HAP-1 (cell line): ENCODE measurements at regions not wholly inside any gene's neighbourhood (a gene's known extent, or its start where the extent isn't known, plus 50 kb on each side); places are given as distances from the start of the nearest gene placed in this dataset.

Experiments
- DNase-seq, 2 experiments: peaks; one replicate each; pipeline ENCODE4 v3.0.0-alpha.2; 2016 to 2020; ENCODE audit warnings: low spot score in 2 of 2
- H3K27me3 ChIP-seq: fragments of 250-450 bp; sonication (Bioruptor Pico); 2 replicates; pipeline ENCODE4 v1.5.1; 2020; ENCODE audit warnings: low read depth, mild to moderate bottlenecking, moderate library complexity
- H3K36me3 ChIP-seq: fragments of 250-450 bp; sonication (Bioruptor Pico); replicated peaks from 2 replicates; pipeline ENCODE4 v1.5.1; 2020; ENCODE audit warnings: mild to moderate bottlenecking
- H3K4me1 ChIP-seq: fragments of 250-450 bp; sonication (Bioruptor Pico); 2 replicates; pipeline ENCODE4 v1.5.1; 2020; ENCODE audit warnings: mild to moderate bottlenecking
- H3K4me3 ChIP-seq: fragments of 250-450 bp; sonication (Bioruptor Pico); 2 replicates; pipeline ENCODE4 v1.5.1; 2020; ENCODE audit warnings: mild to moderate bottlenecking, moderate library complexity
- H3K9me3 ChIP-seq: fragments of 250-450 bp; sonication (Bioruptor Pico); 2 replicates; pipeline ENCODE4 v1.5.1; 2020; ENCODE audit warnings: mild to moderate bottlenecking, moderate library complexity
- in situ Hi-C: fragments of 300-500 bp; cut with MboI; formaldehyde crosslinking; loops from 3 replicates; pipeline ENCODE4 v1.14.3; 2020; ENCODE audit warnings: low sequenced_read_pairs, inconsistent platforms, mixed read lengths

DNA sequence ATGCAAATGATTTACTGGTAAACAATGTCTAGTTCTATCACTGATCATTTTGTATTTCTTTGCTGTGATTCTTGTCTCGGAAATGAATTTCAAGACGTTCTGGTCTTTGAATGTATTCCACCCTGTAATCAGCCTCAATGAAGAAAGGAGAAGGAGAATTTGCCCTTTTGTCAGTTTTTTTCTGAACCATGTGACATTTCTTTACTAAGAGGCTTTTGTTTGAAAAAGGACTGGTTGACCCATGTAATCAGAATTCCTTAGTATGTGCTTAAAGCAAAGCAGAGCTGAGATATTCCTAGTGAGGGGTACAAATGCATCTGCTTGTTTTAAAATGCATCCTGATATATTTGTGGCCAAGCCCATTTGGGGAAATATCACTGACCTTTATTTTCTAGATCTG, 581.6 kb downstream of the ETV1 start:
- Histone ChIP-seq H3K9me3 (no peaks in the 10 kb centered on the region), H3K4me1 (no peaks in the 10 kb centered on the region), H3K4me3 (no peak overlapping the region), H3K27me3 (no peaks in the 10 kb centered on the region), H3K36me3 (no peaks in the 10 kb centered on the region)
- in situ Hi-C loops = no loop called here
- no peak for DNase-seq

DNA sequence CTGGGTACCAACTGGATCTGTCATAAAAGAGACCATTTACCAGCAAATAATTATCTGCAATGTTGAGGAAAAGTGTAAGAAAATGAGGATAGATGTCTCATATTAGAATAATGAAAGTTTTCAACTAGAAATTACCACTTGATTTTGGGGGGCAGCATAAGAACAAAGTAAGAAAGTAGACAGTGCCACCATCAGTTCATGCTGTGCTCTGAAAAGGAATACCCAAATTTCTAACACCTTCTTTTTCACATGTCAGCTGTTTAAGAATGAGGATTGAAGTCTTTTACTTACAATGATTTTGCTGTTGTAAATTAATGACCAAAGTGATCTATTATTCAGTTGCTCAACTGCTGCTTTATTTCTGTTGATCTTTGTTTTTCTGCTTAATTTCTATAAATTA, 578.3 kb downstream of the ETV1 start:
- in situ Hi-C loops = no loop called here
- no peaks in the 10 kb centered on the region for H3K27me3 ChIP-seq
- no peak overlapping the region for H3K4me3 ChIP-seq
- H3K36me3 ChIP-seq = no peaks in the 10 kb centered on the region
- H3K4me1 ChIP-seq = no peaks in the 10 kb centered on the region
- no peak for DNase-seq
- no peaks in the 10 kb centered on the region for H3K9me3 ChIP-seq

DNA sequence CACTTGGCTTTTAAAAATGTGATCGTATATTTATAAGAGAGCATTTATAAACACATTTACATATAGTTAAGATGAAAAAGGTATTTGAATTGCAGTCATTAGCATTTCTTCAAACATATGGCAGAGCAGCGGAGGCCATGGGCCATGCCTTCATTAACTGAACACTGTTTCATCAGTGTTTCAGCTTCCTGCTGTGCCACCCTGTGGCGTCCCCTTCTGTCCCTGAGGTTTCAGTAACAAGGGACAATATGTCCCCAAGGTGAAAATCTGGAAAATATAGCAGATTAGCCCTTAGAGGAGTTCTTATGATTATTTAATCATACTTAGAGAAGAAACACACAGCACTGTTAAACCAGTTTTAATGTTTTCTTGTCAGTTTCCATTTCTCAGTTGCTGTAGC, 577.8 kb downstream of the ETV1 start:
- no peak for DNase-seq
- H3K27me3 ChIP-seq = no peaks in the 10 kb centered on the region
- in situ Hi-C loops = no loop called here
- no peak overlapping the region for H3K4me3 ChIP-seq
- H3K36me3 ChIP-seq = no peaks in the 10 kb centered on the region
- H3K9me3 ChIP-seq = no peaks in the 10 kb centered on the region
- H3K4me1 ChIP-seq = no peaks in the 10 kb centered on the region

DNA sequence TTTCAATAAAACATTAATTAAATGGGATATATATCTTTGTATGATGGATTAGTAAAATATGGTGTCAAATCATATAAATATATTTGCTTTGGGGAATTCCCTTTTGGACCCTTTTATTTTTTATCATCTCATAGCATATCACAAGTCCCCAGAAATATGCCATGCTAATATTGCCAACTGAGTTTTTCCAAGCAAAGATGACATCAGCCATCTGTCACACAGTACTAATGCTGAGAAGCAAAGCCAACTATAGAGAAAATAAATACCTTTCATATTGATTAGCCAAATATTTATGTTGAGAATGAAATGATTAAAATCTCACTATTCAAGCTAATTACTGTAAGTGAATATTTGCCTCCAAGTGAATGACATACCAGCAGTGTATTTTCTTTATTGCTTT, 575.3 kb downstream of the ETV1 start:
- Histone ChIP-seq H3K4me3 (no peak overlapping the region), H3K27me3 (no peaks in the 10 kb centered on the region), H3K9me3 (no peaks in the 10 kb centered on the region), H3K4me1 (no peaks in the 10 kb centered on the region), H3K36me3 (no peaks in the 10 kb centered on the region)
- DNase-seq = no peak
- in situ Hi-C loops = no loop called here

DNA sequence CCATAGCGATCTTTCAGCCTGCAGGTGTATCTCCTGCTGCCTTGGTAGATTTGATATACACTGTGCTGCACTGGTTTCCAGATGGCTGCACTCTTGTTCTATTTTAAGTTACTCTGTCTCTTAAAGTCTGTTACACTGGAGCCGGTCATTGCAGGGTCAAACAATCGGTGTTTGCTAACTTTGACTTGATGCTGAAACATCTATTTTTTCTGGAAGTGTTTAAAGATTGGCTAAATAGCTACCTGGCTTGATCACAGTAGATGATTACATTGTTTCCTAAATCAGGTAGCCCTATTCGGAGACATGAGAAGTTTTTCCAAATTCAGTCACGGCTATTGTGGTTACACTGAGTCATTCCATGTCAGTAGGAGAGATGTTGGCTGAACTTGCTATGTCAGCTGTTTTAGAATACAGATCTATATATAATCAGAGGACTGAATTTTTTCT, 574.8 kb downstream of the ETV1 start:
- no peaks in the 10 kb centered on the region for H3K9me3 ChIP-seq
- in situ Hi-C loops = no loop called here
- no peaks in the 10 kb centered on the region for H3K36me3 ChIP-seq
- H3K27me3 ChIP-seq = no peaks in the 10 kb centered on the region
- no peak overlapping the region for H3K4me3 ChIP-seq
- DNase-seq = no peak
- no peaks in the 10 kb centered on the region for H3K4me1 ChIP-seq

DNA sequence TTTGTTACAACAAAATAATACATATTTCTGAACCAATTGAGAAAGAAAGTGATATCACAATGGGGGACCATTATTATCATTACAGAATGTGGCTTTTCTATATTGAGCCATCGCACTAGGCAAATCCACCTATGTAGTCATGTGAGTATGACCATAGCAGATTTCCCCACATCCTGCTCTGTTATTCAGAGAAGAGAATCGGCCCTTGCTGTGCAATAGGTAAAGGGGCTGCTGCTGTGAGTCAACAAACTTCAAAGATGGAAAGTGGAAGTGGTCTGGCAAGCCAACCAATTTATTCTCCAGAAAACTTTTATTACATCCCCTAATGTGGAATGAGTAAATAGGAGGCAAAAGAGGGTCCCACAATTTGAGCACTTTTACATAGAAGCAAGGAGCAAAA, 573.4 kb downstream of the ETV1 start:
- DNase-seq = no peak

DNA sequence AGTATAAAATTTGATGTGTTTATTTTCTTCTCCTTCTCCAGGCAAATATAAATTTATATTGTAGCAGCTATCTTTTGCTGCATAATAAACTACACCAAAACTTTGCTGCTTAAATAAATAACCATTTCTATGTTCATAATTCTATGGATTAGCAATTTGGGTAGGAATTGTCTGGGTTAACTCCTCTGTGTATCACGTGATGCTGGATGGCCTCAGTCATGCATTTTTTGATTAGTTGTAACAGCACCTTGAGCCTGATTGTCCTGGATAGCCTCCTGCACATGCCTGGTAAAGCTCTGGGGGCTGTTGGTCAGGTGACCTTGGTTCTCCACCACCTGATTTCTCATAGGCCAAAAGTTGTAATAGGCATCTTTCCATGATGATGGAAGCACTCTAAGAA, 572.9 kb downstream of the ETV1 start:
- in situ Hi-C loops = no loop called here
- Histone ChIP-seq H3K9me3 (no peaks in the 10 kb centered on the region), H3K27me3 (no peaks in the 10 kb centered on the region), H3K4me1 (no peaks in the 10 kb centered on the region), H3K36me3 (no peaks in the 10 kb centered on the region), H3K4me3 (no peak overlapping the region)
- no peak for DNase-seq

More for the DNA sequence above, 573.4 kb downstream of the ETV1 start:
- Histone ChIP-seq H3K27me3 (no peaks in the 10 kb centered on the region), H3K4me1 (no peaks in the 10 kb centered on the region), H3K9me3 (no peaks in the 10 kb centered on the region), H3K4me3 (no peak overlapping the region), H3K36me3 (no peaks in the 10 kb centered on the region)
- in situ Hi-C loops = no loop called here

DNA sequence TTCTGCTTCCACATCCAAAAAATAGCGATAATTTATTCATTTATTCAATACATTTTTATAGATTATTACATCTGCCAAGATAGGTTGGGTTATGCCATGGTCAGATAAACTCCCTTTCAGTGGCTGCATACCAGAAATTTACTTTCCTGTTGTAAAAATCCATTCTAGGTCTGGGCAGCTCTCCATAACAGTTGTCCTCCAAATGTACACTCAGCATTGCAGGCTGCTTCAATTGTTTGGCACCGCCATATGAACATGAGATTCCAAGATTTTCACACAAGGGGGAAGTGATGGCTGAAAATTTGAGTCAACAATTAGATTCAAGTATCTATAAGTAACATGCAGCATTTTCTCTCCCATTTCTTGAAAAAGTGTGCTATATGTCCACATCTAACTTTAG, 568.7 kb downstream of the ETV1 start:
- no peaks in the 10 kb centered on the region for H3K9me3 ChIP-seq
- no peaks in the 10 kb centered on the region for H3K27me3 ChIP-seq
- DNase-seq = no peak
- H3K4me3 ChIP-seq = no peak overlapping the region
- H3K4me1 ChIP-seq = no peaks in the 10 kb centered on the region
- no peaks in the 10 kb centered on the region for H3K36me3 ChIP-seq
- in situ Hi-C loops = no loop called here

DNA sequence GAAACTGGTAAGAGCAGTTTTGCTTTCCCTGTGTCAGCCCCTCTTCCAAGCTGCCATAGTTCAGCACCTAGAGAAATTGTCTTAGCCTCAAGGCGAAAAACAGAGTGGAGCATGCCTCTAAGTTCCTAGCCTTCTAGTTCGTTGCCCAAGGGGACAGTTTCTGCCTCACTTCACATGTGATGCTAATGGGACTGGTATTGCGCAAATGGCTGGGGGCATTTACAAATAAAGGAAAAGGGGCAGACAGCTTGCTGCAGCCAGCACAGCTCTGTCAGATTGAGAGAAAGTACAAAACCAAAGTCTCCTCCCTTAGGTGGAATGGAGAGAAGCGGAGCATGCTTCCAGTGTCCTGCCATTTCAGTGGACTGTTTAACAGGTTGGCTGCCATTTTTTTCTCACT, 567.7 kb downstream of the ETV1 start:
- H3K36me3 ChIP-seq = no peaks in the 10 kb centered on the region
- no peak for DNase-seq
- H3K4me3 ChIP-seq = no peak overlapping the region
- in situ Hi-C loops = no loop called here
- no peaks in the 10 kb centered on the region for H3K4me1 ChIP-seq
- no peaks in the 10 kb centered on the region for H3K27me3 ChIP-seq
- H3K9me3 ChIP-seq = no peaks in the 10 kb centered on the region

DNA sequence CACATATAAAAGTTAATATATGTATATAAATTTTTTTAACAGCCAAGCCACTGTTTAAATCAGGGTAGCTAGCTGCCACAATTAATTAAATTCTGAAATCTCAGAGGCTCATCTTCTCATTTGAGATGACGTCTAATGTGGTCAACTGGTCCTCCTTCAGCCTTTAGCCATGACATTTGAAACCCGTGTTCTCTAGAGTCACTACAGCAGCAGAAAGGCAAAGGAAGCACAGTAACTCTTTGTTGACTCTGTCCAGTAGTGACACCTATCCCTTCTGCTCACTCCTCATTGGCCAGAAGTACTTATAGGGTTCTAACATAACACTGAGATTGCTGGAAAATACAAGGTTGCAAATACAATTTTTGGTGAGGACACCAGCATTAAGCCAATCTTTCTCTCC, 555.5 kb downstream of the ETV1 start:
- Histone ChIP-seq H3K36me3 (no peaks in the 10 kb centered on the region), H3K27me3 (no peaks in the 10 kb centered on the region), H3K4me3 (no peak overlapping the region), H3K4me1 (no peaks in the 10 kb centered on the region), H3K9me3 (no peaks in the 10 kb centered on the region)
- in situ Hi-C loops = no loop called here
- DNase-seq = no peak

DNA sequence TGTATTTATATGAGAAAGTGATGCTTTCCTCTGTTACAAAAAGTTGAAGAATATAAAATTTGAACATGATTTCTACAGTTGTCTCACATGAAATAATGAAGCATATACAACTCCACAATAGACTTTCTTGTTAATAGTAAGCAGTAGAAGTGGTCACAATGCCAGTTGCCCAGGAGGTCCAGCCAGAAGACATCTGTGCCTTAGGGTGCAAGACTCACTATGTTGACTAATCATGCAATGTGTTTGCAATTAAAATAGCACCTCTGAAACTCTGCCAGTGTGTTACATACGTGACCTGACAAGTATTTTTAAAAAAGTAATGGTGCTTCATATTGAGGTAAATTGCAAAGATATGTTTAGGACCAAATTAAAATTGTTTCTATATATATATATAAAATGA, 547.2 kb downstream of the ETV1 start:
- Histone ChIP-seq H3K36me3 (no peaks in the 10 kb centered on the region), H3K4me3 (no peak overlapping the region), H3K27me3 (no peaks in the 10 kb centered on the region), H3K4me1 (no peaks in the 10 kb centered on the region), H3K9me3 (no peaks in the 10 kb centered on the region)
- in situ Hi-C loops = no loop called here
- no peak for DNase-seq

DNA sequence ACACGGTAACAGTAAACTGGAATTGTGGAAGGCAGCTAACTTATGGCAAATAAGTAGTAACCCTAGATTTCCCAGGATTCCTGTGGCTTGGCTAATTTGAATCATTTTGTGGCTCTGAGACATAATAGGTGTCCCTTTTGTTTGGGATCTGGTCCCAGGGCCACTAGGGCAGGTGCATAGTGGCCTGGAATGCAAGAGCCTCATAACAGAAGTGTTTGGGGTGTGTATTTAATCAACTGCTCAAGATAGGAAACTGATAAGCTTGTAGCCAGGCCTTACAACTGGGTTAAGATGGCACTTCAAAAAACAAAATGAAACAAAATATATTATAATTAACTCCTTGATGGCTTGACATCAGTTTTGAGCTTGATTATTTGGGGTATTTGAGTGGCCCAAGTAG, 541.8 kb downstream of the ETV1 start:
- no peak overlapping the region for H3K4me3 ChIP-seq
- H3K9me3 ChIP-seq = no peaks in the 10 kb centered on the region
- in situ Hi-C loops = no loop called here
- no peaks in the 10 kb centered on the region for H3K27me3 ChIP-seq
- H3K36me3 ChIP-seq = no peaks in the 10 kb centered on the region
- DNase-seq = no peak
- H3K4me1 ChIP-seq = no peaks in the 10 kb centered on the region

DNA sequence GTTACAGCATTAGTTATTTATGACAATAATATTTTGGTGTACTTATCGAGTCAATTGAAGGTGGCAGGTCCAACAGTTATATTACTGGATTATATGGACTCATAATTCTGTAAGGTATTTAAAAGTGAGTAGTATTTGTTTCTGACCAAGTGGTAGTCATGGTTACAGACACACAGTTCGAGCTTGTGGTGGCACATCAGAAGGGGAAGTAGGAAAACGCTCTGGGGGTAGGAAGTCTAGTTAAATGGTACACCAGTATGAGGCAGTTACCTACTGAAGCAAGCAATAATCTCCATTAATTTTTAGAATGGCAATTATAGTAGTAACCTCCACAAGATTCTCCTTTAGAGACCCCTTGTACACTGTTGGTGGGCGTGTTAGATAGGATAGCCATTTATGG, 541.2 kb downstream of the ETV1 start:
- in situ Hi-C loops = no loop called here
- no peaks in the 10 kb centered on the region for H3K36me3 ChIP-seq
- no peaks in the 10 kb centered on the region for H3K27me3 ChIP-seq
- no peaks in the 10 kb centered on the region for H3K9me3 ChIP-seq
- DNase-seq = no peak
- H3K4me1 ChIP-seq = no peaks in the 10 kb centered on the region
- H3K4me3 ChIP-seq = no peak overlapping the region

DNA sequence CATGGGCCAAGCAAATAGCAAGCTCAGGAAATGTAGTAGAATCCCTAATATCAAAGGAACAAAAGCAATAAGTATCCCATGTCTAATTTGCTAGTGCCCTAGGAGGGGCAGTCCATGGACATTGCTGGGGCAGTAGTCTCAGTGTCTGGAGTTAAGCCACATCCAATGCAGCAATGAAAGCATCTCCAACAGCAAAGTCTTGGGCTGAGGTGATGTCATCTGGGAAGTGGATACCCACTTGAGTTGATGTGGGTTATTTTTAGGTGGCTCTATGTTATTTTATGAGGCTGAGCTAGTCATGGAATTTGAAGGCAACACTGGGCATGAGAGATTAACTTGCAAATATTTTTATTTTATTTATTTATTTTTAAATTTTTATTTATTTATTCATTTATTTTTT, 540.0 kb downstream of the ETV1 start:
- no peak for DNase-seq
- Histone ChIP-seq H3K36me3 (no peaks in the 10 kb centered on the region), H3K4me3 (no peak overlapping the region), H3K27me3 (no peaks in the 10 kb centered on the region), H3K4me1 (no peaks in the 10 kb centered on the region), H3K9me3 (no peaks in the 10 kb centered on the region)
- in situ Hi-C loops = no loop called here

DNA sequence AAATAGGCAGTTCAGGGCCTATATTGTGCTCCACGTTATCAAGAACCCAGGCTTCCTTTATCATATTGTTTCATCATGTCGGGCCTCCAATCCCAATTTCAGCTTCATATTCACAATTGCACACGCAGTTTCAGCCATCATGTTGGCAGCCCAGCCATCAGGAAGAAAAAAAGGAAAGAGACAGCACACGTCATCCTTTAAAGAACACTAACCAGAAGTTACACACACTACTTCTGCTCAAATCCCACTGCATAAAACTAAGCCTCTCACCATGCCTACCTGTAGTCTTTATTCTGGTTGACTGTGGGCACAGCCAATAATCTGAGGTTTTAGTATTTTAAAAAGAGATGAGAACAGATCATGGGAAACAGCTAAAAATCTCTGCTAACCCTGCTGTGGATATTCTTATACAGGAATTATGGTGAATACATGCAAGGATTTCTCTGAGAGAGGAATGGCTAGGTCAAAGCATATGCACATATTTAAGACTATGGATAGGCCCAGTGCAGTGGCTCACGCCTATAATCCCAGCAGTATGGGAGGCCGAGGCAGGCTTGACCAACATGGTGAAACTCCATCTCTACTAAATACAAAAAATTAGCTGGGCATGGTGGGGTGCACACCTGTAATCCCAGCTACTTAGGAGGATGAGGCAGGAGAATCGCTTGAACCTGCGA, 534.4 kb downstream of the ETV1 start:
- H3K4me3 ChIP-seq = no peak overlapping the region
- H3K9me3 ChIP-seq = no peaks in the 10 kb centered on the region
- no peak for DNase-seq
- no peaks in the 10 kb centered on the region for H3K36me3 ChIP-seq
- H3K4me1 ChIP-seq = no peaks in the 10 kb centered on the region
- in situ Hi-C loops = no loop called here
- no peaks in the 10 kb centered on the region for H3K27me3 ChIP-seq
